BLaER1 (cell line): ENCODE measurements at regions not wholly inside any gene's neighbourhood (a gene's known extent, or its start where the extent isn't known, plus 50 kb on each side); places are given as distances from the start of the nearest gene placed in this dataset.
"Not testable (repeated sequence)": the region's sequence is repeated elsewhere in the genome, so short reads cannot be mapped to it uniquely, and the experiment has no call there.

Source experiments
- H3K27ac ChIP-seq: shearing (Covaris generic); formaldehyde crosslinking; 2 replicates; pipeline ENCODE4 v1.8.1; 2022
- H3K27me3 ChIP-seq: shearing (Covaris generic); formaldehyde crosslinking; 2 replicates; pipeline ENCODE4 v1.8.1; 2022
- H3K36me3 ChIP-seq: shearing (Covaris generic); formaldehyde crosslinking; 2 replicates; pipeline ENCODE4 v1.8.1; 2022
- H3K4me1 ChIP-seq: shearing (Covaris generic); formaldehyde crosslinking; 2 replicates; pipeline ENCODE4 v1.8.1; 2022
- H3K4me2 ChIP-seq: shearing (Covaris generic); formaldehyde crosslinking; 2 replicates; pipeline ENCODE4 v1.8.1; 2022
- H3K4me3 ChIP-seq: shearing (Covaris generic); formaldehyde crosslinking; 2 replicates; pipeline ENCODE4 v1.8.1; 2022
- H3K9ac ChIP-seq: shearing (Covaris generic); formaldehyde crosslinking; 2 replicates; pipeline ENCODE4 v1.8.1; 2022
- H3K9me3 ChIP-seq: shearing (Covaris generic); formaldehyde crosslinking; 2 replicates; pipeline ENCODE4 v1.8.1; 2022
- H4K20me1 ChIP-seq: shearing (Covaris generic); formaldehyde crosslinking; 2 replicates; pipeline ENCODE4 v1.8.1; 2022
- Cebpa-rat ChIP-seq: shearing (Covaris generic); IDR thresholded peaks from 2 replicates; pipeline ENCODE4 v1.8.1; 2022

DNA sequence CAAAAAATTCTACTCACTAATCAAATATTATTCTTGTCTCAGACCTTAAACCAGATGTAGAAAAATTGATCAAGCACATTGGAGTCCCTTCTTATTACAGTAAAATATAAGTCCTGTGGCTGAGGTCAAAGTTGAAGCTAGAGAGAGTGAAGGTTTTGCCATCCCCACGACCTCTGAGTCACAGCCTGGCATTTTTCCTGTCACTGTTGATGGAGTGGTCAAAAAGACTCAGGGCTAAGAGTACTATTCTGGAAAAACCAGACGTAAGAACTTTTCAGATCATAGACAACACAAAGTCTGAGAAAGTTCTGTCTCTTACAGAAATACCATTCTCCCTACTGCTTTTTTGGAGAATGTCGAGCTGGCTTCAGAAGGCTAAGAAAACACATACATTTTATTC lies 323.7 kb upstream of the ANKRD30A start:
- no peaks in the 10 kb centered on the region for H3K36me3 ChIP-seq
- H3K9ac ChIP-seq: no peak overlapping the region
- H4K20me1 ChIP-seq: no peaks in the 10 kb centered on the region
- H3K27me3 ChIP-seq: no peaks in the 10 kb centered on the region
- H3K4me2 ChIP-seq: no peak overlapping the region
- no peaks in the 10 kb centered on the region for H3K4me1 ChIP-seq
- no peaks in the 10 kb centered on the region for H3K9me3 ChIP-seq
- no peak overlapping the region for H3K27ac ChIP-seq
- H3K4me3 ChIP-seq: no peak overlapping the region
- no peak for TF ChIP-seq Cebpa-rat

DNA sequence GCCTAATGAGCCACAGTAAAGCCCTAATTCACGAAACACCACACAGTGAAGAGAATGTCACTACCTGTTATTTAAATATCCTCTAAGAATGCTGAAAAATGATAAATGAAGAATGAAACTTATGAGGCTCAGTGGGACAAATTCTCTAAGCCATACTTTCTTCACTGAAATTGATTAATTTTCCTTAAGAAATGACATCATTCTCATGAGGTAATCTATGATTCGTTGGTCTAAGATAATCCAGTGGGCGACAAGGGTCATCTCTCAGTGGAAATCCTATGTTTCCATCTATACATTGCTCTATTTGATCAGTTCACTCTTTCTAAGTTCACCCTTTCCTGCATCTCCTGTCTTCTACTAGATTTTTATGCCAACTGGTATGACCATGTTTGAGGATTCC lies 330.4 kb upstream of the ANKRD30A start:
- no peak overlapping the region for H3K4me3 ChIP-seq
- no peaks in the 10 kb centered on the region for H3K9me3 ChIP-seq
- no peaks in the 10 kb centered on the region for H3K36me3 ChIP-seq
- H3K27ac ChIP-seq: no peak overlapping the region
- no peaks in the 10 kb centered on the region for H4K20me1 ChIP-seq
- no peak for TF ChIP-seq Cebpa-rat
- H3K4me2 ChIP-seq: no peak overlapping the region
- H3K27me3 ChIP-seq: no peaks in the 10 kb centered on the region
- no peaks in the 10 kb centered on the region for H3K4me1 ChIP-seq
- H3K9ac ChIP-seq: no peak overlapping the region

DNA sequence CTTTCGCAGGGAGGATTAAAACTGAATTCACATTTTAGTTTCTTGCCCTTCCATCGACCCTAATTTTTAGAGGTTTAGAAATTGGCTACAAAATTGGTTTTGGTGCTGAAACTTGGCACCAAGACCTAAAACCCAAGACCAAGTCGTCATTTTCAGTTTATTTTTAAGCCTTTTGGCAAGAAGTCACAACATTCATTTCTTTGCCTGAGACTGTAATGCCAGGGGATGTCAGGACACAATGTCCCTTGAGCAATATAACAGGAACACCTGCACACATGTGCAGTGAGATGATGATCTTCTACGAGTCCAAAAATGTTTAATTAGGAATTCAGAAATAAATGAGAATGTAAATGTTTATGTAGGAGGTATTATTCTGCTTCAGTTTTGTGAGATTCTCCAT lies 335.4 kb upstream of the ANKRD30A start:
- no peaks in the 10 kb centered on the region for H3K4me1 ChIP-seq
- no peaks in the 10 kb centered on the region for H3K27me3 ChIP-seq
- no peak overlapping the region for H3K9ac ChIP-seq
- no peaks in the 10 kb centered on the region for H3K36me3 ChIP-seq
- H3K4me2 ChIP-seq: no peak overlapping the region
- H3K27ac ChIP-seq: no peak overlapping the region
- no peaks in the 10 kb centered on the region for H3K9me3 ChIP-seq
- no peak for TF ChIP-seq Cebpa-rat
- H3K4me3 ChIP-seq: no peak overlapping the region
- no peaks in the 10 kb centered on the region for H4K20me1 ChIP-seq

DNA sequence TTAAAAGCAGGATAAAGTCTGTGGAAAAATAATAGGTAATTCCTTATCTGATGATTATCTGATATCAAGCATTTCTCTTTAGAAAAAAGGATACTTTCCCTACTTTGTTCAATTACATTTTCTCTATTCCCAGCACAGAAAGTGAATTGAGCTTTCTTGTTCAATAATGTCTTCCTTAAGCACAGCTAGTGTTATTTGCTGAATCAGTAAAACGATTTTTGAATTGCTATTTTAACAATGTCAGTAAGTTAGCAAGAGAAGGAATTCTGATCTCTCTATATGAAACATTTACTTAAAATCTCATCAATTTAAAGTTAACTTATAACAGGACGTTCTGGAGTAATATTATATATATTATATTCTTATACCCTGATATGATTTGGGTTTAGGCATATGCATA lies 337.2 kb upstream of the ANKRD30A start:
- Histone ChIP-seq H3K27me3 (no peaks in the 10 kb centered on the region), H4K20me1 (no peaks in the 10 kb centered on the region), H3K4me3 (no peak overlapping the region), H3K4me1 (no peaks in the 10 kb centered on the region), H3K9ac (no peak overlapping the region), H3K27ac (no peak overlapping the region), H3K9me3 (no peaks in the 10 kb centered on the region), H3K4me2 (no peak overlapping the region), H3K36me3 (no peaks in the 10 kb centered on the region)
- TF ChIP-seq Cebpa-rat: no peak

DNA sequence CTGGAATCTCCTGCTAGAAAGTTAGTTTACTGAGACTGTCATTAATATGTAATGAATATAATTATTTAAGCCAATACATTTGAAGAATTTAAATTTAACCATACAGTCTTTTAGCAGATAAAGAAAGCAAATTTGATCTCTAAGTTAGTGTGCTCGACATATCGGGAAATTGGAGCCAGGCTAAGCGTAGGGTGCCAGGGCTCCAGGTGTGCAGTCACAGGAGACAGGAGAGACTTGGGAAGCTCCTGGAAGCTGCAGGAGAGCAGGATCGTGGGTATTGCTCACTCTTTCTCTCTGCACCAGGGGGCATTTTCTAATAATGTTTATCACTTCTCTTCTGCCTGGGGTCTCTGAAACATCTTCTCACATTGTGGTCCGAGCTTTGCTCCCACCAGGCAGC lies 342.0 kb upstream of the ANKRD30A start:
- H3K4me3 ChIP-seq: no peak overlapping the region
- no peaks in the 10 kb centered on the region for H4K20me1 ChIP-seq

DNA sequence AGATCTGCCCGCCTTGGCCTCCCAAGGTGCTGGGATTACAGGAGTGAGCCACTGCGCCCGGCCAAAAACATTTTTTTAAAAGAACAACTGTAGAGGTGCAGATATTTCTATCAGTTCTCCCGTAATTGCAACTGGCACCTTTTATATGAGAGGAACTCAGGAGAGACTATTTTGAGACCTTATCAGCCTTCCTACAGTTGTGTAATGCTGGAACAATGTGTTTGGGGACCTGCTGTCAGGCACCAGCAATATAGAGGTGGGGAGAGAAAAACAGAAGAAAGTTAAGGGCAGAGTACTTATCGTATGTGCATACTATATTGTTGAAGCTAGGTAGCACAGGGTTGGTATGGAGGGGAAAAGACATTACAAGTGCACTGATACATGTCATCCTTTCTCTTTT lies 343.8 kb upstream of the ANKRD30A start:
- no peaks in the 10 kb centered on the region for H3K4me1 ChIP-seq
- no peak overlapping the region for H3K27ac ChIP-seq
- no peaks in the 10 kb centered on the region for H3K36me3 ChIP-seq
- no peaks in the 10 kb centered on the region for H4K20me1 ChIP-seq
- H3K4me2 ChIP-seq: no peak overlapping the region
- no peak for TF ChIP-seq Cebpa-rat
- no peaks in the 10 kb centered on the region for H3K9me3 ChIP-seq
- H3K27me3 ChIP-seq: no peaks in the 10 kb centered on the region
- H3K9ac ChIP-seq: no peak overlapping the region
- no peak overlapping the region for H3K4me3 ChIP-seq

More for the DNA sequence above, 342.0 kb upstream of the ANKRD30A start:
- H3K27ac ChIP-seq: no peak overlapping the region
- TF ChIP-seq Cebpa-rat: no peak
- H3K9me3 ChIP-seq: no peaks in the 10 kb centered on the region
- no peaks in the 10 kb centered on the region for H3K36me3 ChIP-seq
- H3K27me3 ChIP-seq: no peaks in the 10 kb centered on the region
- H3K4me1 ChIP-seq: no peaks in the 10 kb centered on the region
- H3K4me2 ChIP-seq: no peak overlapping the region
- no peak overlapping the region for H3K9ac ChIP-seq

DNA sequence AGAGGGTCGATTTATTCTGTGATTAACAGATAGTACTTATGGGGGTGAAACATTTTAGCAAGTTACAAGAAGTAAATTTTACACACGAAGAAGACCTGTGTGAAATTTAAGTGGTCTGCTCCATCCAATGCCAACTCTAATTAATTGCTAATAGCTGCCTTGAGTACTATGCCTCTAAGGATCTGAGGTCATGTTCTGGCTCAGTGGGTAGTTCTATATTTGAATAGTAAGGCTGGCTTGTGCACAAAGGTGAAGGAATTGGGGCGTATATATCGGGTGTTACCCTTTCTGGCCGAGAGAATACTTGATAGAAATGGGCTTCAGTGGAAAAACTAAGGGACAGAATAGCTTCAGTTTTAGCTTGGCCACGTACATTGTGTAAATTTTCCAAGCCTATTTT lies 345.2 kb upstream of the ANKRD30A start:
- no peaks in the 10 kb centered on the region for H3K4me1 ChIP-seq
- no peak overlapping the region for H3K9ac ChIP-seq
- H3K27me3 ChIP-seq: no peaks in the 10 kb centered on the region
- no peak overlapping the region for H3K27ac ChIP-seq
- H3K36me3 ChIP-seq: no peaks in the 10 kb centered on the region
- H3K4me2 ChIP-seq: no peak overlapping the region
- H3K9me3 ChIP-seq: no peaks in the 10 kb centered on the region
- no peak overlapping the region for H3K4me3 ChIP-seq
- TF ChIP-seq Cebpa-rat: no peak
- H4K20me1 ChIP-seq: no peaks in the 10 kb centered on the region

DNA sequence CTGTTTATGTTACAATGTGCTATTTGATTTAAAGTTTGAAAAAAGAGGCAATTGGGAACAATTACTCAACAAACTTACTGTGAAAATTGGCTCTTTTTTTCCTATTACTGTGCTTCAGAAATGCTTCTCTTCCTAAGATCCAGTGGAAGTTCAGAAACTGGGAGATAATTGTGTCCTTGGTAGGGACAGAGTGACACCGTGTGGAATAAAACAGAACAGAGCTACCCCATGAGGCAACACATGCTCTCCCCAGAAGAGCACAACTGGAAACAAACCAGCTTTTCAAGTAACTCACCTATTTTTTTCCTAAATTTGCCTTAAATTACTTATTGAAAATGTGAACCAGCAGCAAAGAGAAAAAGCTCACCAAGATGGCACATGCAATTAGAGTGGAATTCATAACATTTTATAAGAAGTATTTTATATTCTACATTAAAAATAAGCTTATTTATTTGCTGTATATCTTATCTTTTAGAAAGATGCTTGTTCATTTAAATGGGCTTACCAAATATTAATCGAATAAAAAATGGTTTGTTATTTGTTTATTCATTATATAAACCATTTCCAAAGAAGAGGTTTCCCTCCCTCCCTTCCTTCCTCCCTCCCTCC lies 346.1 kb upstream of the ANKRD30A start:
- no peak overlapping the region for H3K27ac ChIP-seq
- H4K20me1 ChIP-seq: no peaks in the 10 kb centered on the region
- H3K4me3 ChIP-seq: no peak overlapping the region
- H3K4me2 ChIP-seq: no peak overlapping the region
- no peaks in the 10 kb centered on the region for H3K27me3 ChIP-seq
- TF ChIP-seq Cebpa-rat: no peak
- no peaks in the 10 kb centered on the region for H3K4me1 ChIP-seq
- no peaks in the 10 kb centered on the region for H3K9me3 ChIP-seq
- H3K36me3 ChIP-seq: no peaks in the 10 kb centered on the region
- H3K9ac ChIP-seq: no peak overlapping the region

DNA sequence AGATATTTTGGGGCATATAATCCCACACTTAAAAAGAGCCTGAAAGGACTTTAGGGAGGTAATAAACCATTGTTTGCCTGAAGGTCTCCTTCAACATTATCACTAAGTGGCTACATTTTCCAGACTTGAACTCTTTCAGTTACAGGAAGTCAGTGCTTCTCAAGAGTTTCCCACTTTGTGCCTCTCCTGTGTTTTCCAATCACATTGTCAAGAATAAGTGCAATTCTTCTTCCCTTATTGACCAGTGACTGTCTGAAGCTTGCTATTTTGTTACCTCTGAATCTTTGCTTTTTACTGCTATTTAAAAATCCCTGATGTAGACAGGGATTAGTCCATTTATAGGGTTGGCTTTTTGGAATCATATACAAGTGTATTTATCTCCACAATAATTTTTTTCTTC lies 346.7 kb upstream of the ANKRD30A start:
- H3K27me3 ChIP-seq: no peaks in the 10 kb centered on the region
- no peaks in the 10 kb centered on the region for H3K4me1 ChIP-seq
- H3K36me3 ChIP-seq: no peaks in the 10 kb centered on the region
- H3K9ac ChIP-seq: no peak overlapping the region
- H3K4me2 ChIP-seq: no peak overlapping the region
- H4K20me1 ChIP-seq: no peaks in the 10 kb centered on the region
- H3K4me3 ChIP-seq: no peak overlapping the region
- no peak for TF ChIP-seq Cebpa-rat
- H3K27ac ChIP-seq: no peak overlapping the region
- H3K9me3 ChIP-seq: no peaks in the 10 kb centered on the region

DNA sequence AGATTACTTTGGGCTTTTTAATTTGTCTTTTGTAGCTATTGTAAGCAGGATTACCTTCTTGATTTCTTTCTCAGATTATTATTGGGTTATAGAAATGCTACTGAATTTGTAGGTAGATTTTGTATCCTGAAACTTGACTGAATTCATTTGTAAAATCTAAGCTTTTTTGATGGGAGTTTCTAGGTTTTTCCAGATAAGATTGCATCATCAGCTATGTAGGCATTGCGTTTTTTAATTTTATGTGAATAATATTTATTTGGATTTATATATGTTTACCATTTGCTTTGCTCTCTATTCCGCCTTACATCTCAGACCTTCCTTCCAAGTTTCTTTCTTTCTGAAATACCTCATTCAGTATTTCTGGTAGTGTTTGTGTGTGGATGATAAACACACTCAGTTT lies 351.7 kb upstream of the ANKRD30A start:
- H3K9me3 ChIP-seq: no peaks in the 10 kb centered on the region
- H3K9ac ChIP-seq: no peak overlapping the region
- no peak for TF ChIP-seq Cebpa-rat
- no peaks in the 10 kb centered on the region for H3K27me3 ChIP-seq
- no peaks in the 10 kb centered on the region for H3K4me1 ChIP-seq
- no peak overlapping the region for H3K4me3 ChIP-seq
- no peaks in the 10 kb centered on the region for H3K36me3 ChIP-seq
- H4K20me1 ChIP-seq: no peaks in the 10 kb centered on the region
- no peak overlapping the region for H3K27ac ChIP-seq
- no peak overlapping the region for H3K4me2 ChIP-seq

DNA sequence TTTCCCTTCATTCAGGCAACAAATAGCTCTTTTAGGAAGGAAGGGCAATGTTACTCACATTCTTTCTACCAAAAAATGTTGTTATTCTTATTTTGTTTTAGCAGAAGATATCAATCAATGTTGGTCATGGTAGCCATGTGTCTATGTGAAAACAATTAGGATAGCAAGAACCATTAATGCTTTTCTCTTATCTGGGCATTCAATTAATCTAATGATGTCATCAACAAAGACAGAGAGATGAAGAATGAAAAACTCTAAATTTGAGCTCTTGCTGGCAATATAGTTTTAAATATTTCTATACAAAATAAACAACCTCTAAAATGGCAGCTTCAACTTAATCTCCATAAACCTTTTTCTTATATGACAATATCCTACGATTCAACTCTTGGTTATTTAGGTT lies 353.7 kb upstream of the ANKRD30A start:
- no peak overlapping the region for H3K27ac ChIP-seq
- no peaks in the 10 kb centered on the region for H3K9me3 ChIP-seq
- H3K4me3 ChIP-seq: no peak overlapping the region
- H3K36me3 ChIP-seq: no peaks in the 10 kb centered on the region
- no peaks in the 10 kb centered on the region for H3K27me3 ChIP-seq
- no peak overlapping the region for H3K9ac ChIP-seq
- no peak overlapping the region for H3K4me2 ChIP-seq
- TF ChIP-seq Cebpa-rat: no peak
- no peaks in the 10 kb centered on the region for H4K20me1 ChIP-seq
- no peaks in the 10 kb centered on the region for H3K4me1 ChIP-seq

DNA sequence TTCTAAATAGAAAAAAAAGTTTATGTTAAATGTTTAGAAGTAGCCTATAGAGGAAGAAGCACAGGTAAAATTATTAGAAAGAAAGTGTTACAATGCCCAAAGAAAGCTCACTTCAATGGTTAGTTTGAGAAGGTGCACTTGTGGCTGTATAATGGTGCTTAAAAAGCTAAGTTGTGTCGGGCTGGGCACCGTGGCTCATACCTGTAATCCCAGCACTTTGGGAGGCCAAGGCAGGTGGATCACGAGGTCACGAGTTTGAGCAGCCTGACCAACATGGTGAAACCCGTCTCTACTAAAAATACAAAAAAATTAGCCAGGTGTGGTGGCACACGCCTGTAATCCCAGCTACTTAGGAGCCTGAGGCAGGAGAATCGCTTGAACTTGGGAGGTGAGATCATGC lies 355.7 kb upstream of the ANKRD30A start:
- H3K9me3 ChIP-seq, H3K27ac ChIP-seq, H3K9ac ChIP-seq, H3K4me1 ChIP-seq, H4K20me1 ChIP-seq, H3K27me3 ChIP-seq, H3K36me3 ChIP-seq, H3K4me2 ChIP-seq, H3K4me3 ChIP-seq: not testable (repeated sequence)
